Keratinocyte (primary cell): ENCODE measurements at regions not wholly inside any gene's neighbourhood (a gene's known extent, or its start where the extent isn't known, plus 50 kb on each side); places are given as distances from the start of the nearest gene placed in this dataset.

ENCODE experiments used
- DNase-seq: peaks from one replicate; pipeline ENCODE4 v3.0.0-alpha.2; 2011; ENCODE audit warnings: low read depth, missing footprints, low spot score
- FAIRE-seq: peaks from 2 replicates; lab custom pipeline; 2011; peaks lifted over from hg19 to GRCh38; lab: Jason Lieb, UNC
- H2AFZ ChIP-seq: 2 replicates; pipeline ENCODE4 v1.6.0; 2012; ENCODE audit warnings: low read length, control low read depth, inconsistent platforms; ENCODE audit not compliant: control insufficient read depth
- H3K27ac ChIP-seq: 2 replicates; pipeline ENCODE4 v1.5.1; 2011; ENCODE audit warnings: low read length; ENCODE audit not compliant: control insufficient read depth, insufficient read depth
- H3K27me3 ChIP-seq: 3 replicates; pipeline ENCODE4 v1.6.0; 2011; ENCODE audit warnings: low read length; ENCODE audit not compliant: control insufficient read depth, insufficient read depth; ENCODE audit errors: extremely low read depth
- H3K36me3 ChIP-seq, 2 experiments: 2 replicates in 1 of 2; 3 replicates in 1 of 2; pipeline ENCODE4 v1.5.1; 2011; ENCODE audit warnings: low read length in 2 of 2, mild to moderate bottlenecking in 1 of 2; ENCODE audit not compliant: control insufficient read depth in 2 of 2, insufficient read depth in 2 of 2; ENCODE audit errors: extremely low read depth in 1 of 2
- H3K4me1 ChIP-seq: 3 replicates; pipeline ENCODE4 v1.5.1; 2011; ENCODE audit warnings: low read length; ENCODE audit not compliant: control insufficient read depth, insufficient read depth; ENCODE audit errors: extremely low read depth
- H3K4me2 ChIP-seq: 3 replicates; pipeline ENCODE4 v1.6.0; 2011; ENCODE audit warnings: low read depth, low read length; ENCODE audit not compliant: control insufficient read depth, insufficient read depth; ENCODE audit errors: extremely low read depth
- H3K4me3 ChIP-seq, 3 experiments: fragments of 200-600 bp in 1 of 3; sonication (generic) in 1 of 3; 2 replicates in 2 of 3; 3 replicates in 1 of 3; pipeline ENCODE4 v1.5.1; 2011 to 2016; ENCODE audit warnings: low read length in 3 of 3, mild to moderate bottlenecking in 3 of 3, control low read depth in 2 of 3, inconsistent platforms in 1 of 3, low read depth in 1 of 3, mixed read lengths in 1 of 3, mixed run types in 1 of 3, moderate library complexity in 1 of 3; ENCODE audit not compliant: control insufficient read depth in 2 of 3, insufficient read depth in 2 of 3; ENCODE audit errors: extremely low read depth in 1 of 3
- H3K79me2 ChIP-seq: 2 replicates; pipeline ENCODE4 v1.6.0; 2012; ENCODE audit warnings: low read length; ENCODE audit not compliant: control insufficient read depth, insufficient read depth
- H3K9ac ChIP-seq: 3 replicates; pipeline ENCODE4 v1.6.0; 2011; ENCODE audit warnings: low read length; ENCODE audit not compliant: control insufficient read depth, insufficient read depth; ENCODE audit errors: extremely low read depth
- H3K9me1 ChIP-seq: 3 replicates; pipeline ENCODE4 v1.6.0; 2011; ENCODE audit warnings: low read length; ENCODE audit not compliant: control insufficient read depth, insufficient read depth; ENCODE audit errors: extremely low read depth
- H3K9me3 ChIP-seq: 2 replicates; pipeline ENCODE4 v1.5.1; 2012; ENCODE audit warnings: low read depth, low read length; ENCODE audit not compliant: control insufficient read depth
- H4K20me1 ChIP-seq: 3 replicates; pipeline ENCODE4 v1.6.0; 2011; ENCODE audit warnings: low read length; ENCODE audit not compliant: control insufficient read depth, insufficient read depth; ENCODE audit errors: extremely low read depth
- EZH2 ChIP-seq: IDR thresholded peaks from one replicate; pipeline ENCODE4 v1.6.1; 2012; ENCODE audit warnings: inconsistent platforms, mild to moderate bottlenecking, low read length, moderate library complexity
- dilution Hi-C: fragments of 300-500 bp; cut with MboI; formaldehyde crosslinking; loops from one replicate; pipeline ENCODE4 v1.7.0; 2020; ENCODE audit warnings: low sequenced_read_pairs; ENCODE audit not compliant: extremely low pct_ligation_motif_present
- TF ChIP-seq, protein P1 (sequence below), 3 experiments: IDR thresholded peaks in 1 of 3; conservative IDR thresholded peaks in 1 of 3; optimal IDR thresholded peaks in 1 of 3; 2 replicates in 2 of 3; 3 replicates in 1 of 3; pipeline versions ENCODE3 to v1.5.1; 2011; ENCODE audit warnings: low read length in 3 of 3, mild to moderate bottlenecking in 3 of 3, moderate library complexity in 2 of 3, control low read depth in 1 of 3, inconsistent platforms in 1 of 3; ENCODE audit not compliant: insufficient read depth in 2 of 3; ENCODE audit errors: extremely low read depth in 1 of 3

- dilution Hi-C loops, result no loop called here
- no peak for FAIRE-seq
Observed at GRCh38 chr13:107141767-107142166, 573.8 kb upstream of the ARGLU1 start.

DNA sequence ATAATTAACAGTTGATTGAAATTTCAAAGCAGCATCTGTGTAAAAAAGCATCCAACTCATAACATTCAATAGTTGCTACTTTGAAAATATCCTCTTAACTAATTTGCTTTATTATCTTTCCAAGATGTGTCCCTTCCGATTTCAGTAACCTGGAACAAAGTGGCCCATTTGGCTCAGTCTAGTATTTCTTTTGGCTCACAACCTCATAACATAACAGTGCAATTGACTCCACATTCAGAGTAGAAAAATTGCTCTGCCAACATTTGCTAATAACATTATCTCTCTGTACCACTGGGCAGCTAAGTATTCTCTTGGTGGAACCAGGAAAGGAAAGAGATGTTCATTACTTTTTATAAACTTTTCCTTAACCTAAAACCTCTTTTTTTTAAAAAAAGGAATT is 571.1 kb upstream of the ARGLU1 start:
- no peaks in the 10 kb centered on the region for H3K27me3 ChIP-seq
- no peak overlapping the region for H3K4me2 ChIP-seq
- FAIRE-seq, result no peak

More at GRCh38 chr13:107141767-107142166, 573.8 kb upstream of the ARGLU1 start:
- no peak overlapping the region for H3K27ac ChIP-seq
- H3K9me1 ChIP-seq, result no peaks in the 10 kb centered on the region
- H3K79me2 ChIP-seq, result no peaks in the 10 kb centered on the region
- no peak overlapping the region for H3K4me2 ChIP-seq
- no peak overlapping the region for H3K4me3 ChIP-seq
- no peak overlapping the region for H3K9ac ChIP-seq
- no peaks in the 10 kb centered on the region for H4K20me1 ChIP-seq
- TF ChIP-seq, protein P1, sequence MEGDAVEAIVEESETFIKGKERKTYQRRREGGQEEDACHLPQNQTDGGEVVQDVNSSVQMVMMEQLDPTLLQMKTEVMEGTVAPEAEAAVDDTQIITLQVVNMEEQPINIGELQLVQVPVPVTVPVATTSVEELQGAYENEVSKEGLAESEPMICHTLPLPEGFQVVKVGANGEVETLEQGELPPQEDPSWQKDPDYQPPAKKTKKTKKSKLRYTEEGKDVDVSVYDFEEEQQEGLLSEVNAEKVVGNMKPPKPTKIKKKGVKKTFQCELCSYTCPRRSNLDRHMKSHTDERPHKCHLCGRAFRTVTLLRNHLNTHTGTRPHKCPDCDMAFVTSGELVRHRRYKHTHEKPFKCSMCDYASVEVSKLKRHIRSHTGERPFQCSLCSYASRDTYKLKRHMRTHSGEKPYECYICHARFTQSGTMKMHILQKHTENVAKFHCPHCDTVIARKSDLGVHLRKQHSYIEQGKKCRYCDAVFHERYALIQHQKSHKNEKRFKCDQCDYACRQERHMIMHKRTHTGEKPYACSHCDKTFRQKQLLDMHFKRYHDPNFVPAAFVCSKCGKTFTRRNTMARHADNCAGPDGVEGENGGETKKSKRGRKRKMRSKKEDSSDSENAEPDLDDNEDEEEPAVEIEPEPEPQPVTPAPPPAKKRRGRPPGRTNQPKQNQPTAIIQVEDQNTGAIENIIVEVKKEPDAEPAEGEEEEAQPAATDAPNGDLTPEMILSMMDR (optimal IDR thresholded peaks at IDR 0.05 in 1 of 3, IDR thresholded peaks at IDR 0.05 in 1 of 3, conservative IDR thresholded peaks at IDR 0.05 in 1 of 3; ENCODE audit: extremely low read depth in 1 of 3, insufficient read depth in 2 of 3, low read length in 3 of 3), result no peak
- TF ChIP-seq EZH2, result no peak
- H3K9me3 ChIP-seq, result no peaks in the 10 kb centered on the region
- H3K36me3 ChIP-seq, result no peaks in the 10 kb centered on the region
- no peaks in the 10 kb centered on the region for H3K4me1 ChIP-seq
- no peaks in the 10 kb centered on the region for H3K27me3 ChIP-seq
- no peak for DNase-seq
- H2AFZ ChIP-seq, result no peak overlapping the region

More for the DNA sequence above, 571.1 kb upstream of the ARGLU1 start:
- no peaks in the 10 kb centered on the region for H3K79me2 ChIP-seq
- no peaks in the 10 kb centered on the region for H4K20me1 ChIP-seq
- no peaks in the 10 kb centered on the region for H3K4me1 ChIP-seq
- no peak for TF ChIP-seq EZH2
- TF ChIP-seq, protein P1 (optimal IDR thresholded peaks at IDR 0.05 in 1 of 3, IDR thresholded peaks at IDR 0.05 in 1 of 3, conservative IDR thresholded peaks at IDR 0.05 in 1 of 3; ENCODE audit: extremely low read depth in 1 of 3, insufficient read depth in 2 of 3, low read length in 3 of 3), result no peak
- no peaks in the 10 kb centered on the region for H3K9me1 ChIP-seq
- no peaks in the 10 kb centered on the region for H3K36me3 ChIP-seq
- no peak for DNase-seq
- no peak overlapping the region for H3K27ac ChIP-seq
- H3K9me3 ChIP-seq, result no peaks in the 10 kb centered on the region
- no peak overlapping the region for H3K9ac ChIP-seq
- no peak overlapping the region for H2AFZ ChIP-seq
- dilution Hi-C loops, result no loop called here
- H3K4me3 ChIP-seq, result no peak overlapping the region
